ENCODE measurements at regions not wholly inside any gene's neighbourhood (a gene's known extent, or its start where the extent isn't known, plus 50 kb on each side); places are given as distances from the start of the nearest gene placed in this dataset.

DNA sequence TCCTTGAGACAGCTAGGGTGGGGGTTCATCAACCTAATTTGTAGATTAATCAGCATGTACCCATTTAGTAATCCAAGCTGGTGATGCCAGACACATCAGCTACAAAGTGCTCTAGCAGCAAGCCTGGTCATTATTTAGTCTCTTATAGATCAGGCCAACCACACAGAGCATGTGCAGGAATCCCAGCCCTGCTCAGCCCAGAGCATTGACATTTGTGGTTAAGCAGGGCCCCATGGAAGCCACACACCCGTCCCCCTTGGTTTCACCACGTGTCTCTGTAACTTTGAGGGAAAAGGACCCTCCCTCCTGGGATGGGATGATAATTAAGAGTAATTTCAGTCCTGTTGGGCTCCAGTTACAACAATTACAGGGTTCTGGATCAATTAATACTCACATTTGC, 268.8 kb upstream of the RPL38 start:
- H3K36me3 Mint-ChIP-seq (ENCODE audit: low read depth): no peaks in the 10 kb centered on the region
- CTCF ChIA-PET: no interaction called here
- no peaks in the 10 kb centered on the region for H3K4me1 Mint-ChIP-seq
- no peaks in the 10 kb centered on the region for H3K9me3 Mint-ChIP-seq
- intact Hi-C loops (cut with micrococcal nuclease): no loop called here
- H3K27me3 Mint-ChIP-seq: peaks cover 11% of the 10 kb centered on the region
- no peak overlapping the region for H3K4me3 Mint-ChIP-seq
- H3K27ac Mint-ChIP-seq: no peak overlapping the region
- TF ChIP-seq, protein P1, sequence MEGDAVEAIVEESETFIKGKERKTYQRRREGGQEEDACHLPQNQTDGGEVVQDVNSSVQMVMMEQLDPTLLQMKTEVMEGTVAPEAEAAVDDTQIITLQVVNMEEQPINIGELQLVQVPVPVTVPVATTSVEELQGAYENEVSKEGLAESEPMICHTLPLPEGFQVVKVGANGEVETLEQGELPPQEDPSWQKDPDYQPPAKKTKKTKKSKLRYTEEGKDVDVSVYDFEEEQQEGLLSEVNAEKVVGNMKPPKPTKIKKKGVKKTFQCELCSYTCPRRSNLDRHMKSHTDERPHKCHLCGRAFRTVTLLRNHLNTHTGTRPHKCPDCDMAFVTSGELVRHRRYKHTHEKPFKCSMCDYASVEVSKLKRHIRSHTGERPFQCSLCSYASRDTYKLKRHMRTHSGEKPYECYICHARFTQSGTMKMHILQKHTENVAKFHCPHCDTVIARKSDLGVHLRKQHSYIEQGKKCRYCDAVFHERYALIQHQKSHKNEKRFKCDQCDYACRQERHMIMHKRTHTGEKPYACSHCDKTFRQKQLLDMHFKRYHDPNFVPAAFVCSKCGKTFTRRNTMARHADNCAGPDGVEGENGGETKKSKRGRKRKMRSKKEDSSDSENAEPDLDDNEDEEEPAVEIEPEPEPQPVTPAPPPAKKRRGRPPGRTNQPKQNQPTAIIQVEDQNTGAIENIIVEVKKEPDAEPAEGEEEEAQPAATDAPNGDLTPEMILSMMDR (IDR thresholded peaks at IDR 0.05): no peak
- POLR2A ChIA-PET: no interaction called here
- DNase-seq (no peak), ATAC-seq (ENCODE audit: low read depth) (no peak)

DNA sequence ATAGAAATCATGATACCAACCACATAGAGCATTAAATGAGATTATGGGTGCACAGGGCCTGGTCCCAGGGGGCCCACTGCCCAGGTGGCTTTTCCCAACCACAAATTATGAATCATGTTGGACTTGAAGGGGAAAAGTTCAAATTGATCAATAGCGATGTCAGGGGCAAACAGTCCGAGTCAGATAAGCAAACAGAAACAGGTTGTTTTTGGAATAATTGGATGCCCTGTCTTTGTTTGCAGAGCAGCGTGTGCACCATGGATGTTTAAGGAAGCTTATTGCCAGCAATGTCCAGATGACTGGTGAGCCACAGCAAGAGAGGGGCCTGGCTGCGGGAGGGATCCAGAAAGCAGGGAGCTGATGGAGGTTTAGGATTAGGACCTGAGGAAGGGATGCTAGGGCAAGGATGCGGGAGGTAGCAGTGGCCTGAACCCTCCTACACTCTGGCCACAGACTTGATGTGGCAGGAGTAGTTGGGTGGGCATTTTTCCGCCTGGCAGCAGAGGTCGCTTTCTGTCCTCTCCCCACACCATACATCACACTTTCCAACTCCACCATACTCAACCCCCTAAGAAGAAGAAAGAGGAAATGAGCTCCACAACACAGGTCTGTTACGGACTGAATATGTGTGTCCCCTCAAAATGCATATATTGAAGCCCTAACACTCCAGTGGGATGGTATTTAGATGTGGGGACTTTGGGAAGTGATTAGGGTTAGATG, 266.4 kb upstream of the RPL38 start:
- Mint-ChIP-seq H3K27me3 (peaks cover 17% of the 10 kb centered on the region), H3K4me1 (no peaks in the 10 kb centered on the region), H3K36me3 (ENCODE audit: low read depth) (no peaks in the 10 kb centered on the region), H3K27ac (no peak overlapping the region), H3K9me3 (no peaks in the 10 kb centered on the region), H3K4me3 (no peak overlapping the region)
- intact Hi-C loops (cut with micrococcal nuclease): no loop called here
- no peak for DNase-seq
- ATAC-seq (ENCODE audit: low read depth): no peak
- TF ChIP-seq, protein P1 (IDR thresholded peaks at IDR 0.05): no peak
- ChIA-PET POLR2A (no interaction called here), CTCF (no interaction called here)

DNA sequence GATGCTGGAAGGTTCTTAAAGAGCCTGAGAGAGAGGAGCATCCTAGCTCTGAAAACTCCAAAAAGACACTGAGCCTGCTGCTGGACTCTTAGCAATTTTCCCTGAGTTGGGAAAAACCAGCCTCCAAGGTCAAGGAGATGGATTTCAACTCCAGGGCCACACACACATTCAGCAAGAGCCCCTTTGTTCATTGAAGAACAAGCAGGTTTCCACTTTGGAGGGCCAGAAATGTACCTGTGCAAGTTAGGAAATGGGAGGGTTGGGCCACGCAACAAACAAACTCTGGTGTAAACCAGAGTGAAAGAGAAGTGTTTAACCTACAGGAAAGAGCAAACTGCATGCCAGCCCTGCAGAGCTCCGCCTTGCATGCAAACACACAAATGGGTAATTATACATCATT, 264.8 kb upstream of the RPL38 start:
- no peak for ATAC-seq (ENCODE audit: low read depth)
- ChIA-PET POLR2A (no interaction called here), CTCF (no interaction called here)
- no peaks in the 10 kb centered on the region for H3K4me1 Mint-ChIP-seq
- DNase-seq: no peak
- H3K27me3 Mint-ChIP-seq: peaks cover 17% of the 10 kb centered on the region
- no peak overlapping the region for H3K4me3 Mint-ChIP-seq
- TF ChIP-seq, protein P1 (IDR thresholded peaks at IDR 0.05): no peak
- no peak overlapping the region for H3K27ac Mint-ChIP-seq
- H3K9me3 Mint-ChIP-seq: no peaks in the 10 kb centered on the region
- intact Hi-C loops (cut with micrococcal nuclease): no loop called here
- H3K36me3 Mint-ChIP-seq (ENCODE audit: low read depth): no peaks in the 10 kb centered on the region

DNA sequence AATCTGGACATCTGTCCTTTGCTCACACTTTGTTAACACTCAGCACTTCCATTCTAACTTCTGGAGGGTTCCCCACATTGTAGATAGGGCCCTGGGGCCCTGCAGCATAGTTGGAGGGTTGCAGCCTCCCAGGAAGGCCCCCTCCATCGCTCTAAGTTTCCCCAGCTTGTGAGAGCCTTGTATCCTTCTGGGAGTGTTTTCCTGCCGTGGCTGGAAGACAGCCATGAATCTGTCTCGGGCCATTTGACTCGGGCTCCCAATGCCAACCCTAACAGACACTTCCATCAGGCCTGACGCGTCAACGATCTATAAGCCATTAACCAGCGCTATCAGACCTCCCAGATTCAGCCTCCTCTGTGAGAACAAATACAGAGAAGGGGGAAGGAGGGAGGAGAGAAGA, 263.7 kb upstream of the RPL38 start:
- TF ChIP-seq, protein P1 (IDR thresholded peaks at IDR 0.05): no peak
- Mint-ChIP-seq H3K4me3 (no peak overlapping the region), H3K27me3 (peaks cover 12% of the 10 kb centered on the region), H3K9me3 (no peaks in the 10 kb centered on the region), H3K4me1 (no peaks in the 10 kb centered on the region), H3K27ac (no peak overlapping the region), H3K36me3 (ENCODE audit: low read depth) (no peaks in the 10 kb centered on the region)
- CTCF ChIA-PET: no interaction called here
- POLR2A ChIA-PET: no interaction called here
- ATAC-seq (ENCODE audit: low read depth) (no peak), DNase-seq (no peak)
- intact Hi-C loops (cut with micrococcal nuclease): no loop called here

DNA sequence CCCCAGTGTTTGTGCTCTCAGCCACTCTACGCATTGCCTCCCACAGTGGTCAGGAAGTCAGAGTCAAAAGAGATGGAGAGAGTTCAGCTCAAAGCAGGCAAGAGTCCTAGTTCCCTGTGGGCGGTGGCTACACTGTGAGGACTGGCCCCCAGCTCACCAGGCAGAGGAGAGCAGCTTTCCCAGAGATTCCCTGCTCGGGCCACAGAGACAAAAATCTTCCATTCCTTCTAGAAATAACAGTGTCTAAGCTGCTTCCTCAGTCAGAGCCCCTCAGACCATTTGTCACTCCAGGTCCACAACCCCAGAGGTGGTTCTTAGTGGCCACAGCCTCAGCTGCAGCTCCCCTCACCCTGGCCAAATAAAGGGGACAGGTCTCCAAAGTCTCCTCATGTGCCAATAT, 263.0 kb upstream of the RPL38 start:
- TF ChIP-seq, protein P1 (IDR thresholded peaks at IDR 0.05): no peak
- no peaks in the 10 kb centered on the region for H3K4me1 Mint-ChIP-seq
- H3K27me3 Mint-ChIP-seq: peaks cover 13% of the 10 kb centered on the region
- no peak overlapping the region for H3K4me3 Mint-ChIP-seq
- H3K27ac Mint-ChIP-seq: no peak overlapping the region
- intact Hi-C loops (cut with micrococcal nuclease): no loop called here
- ChIA-PET CTCF (no interaction called here), POLR2A (no interaction called here)
- DNase-seq: no peak
- no peaks in the 10 kb centered on the region for H3K9me3 Mint-ChIP-seq
- no peak for ATAC-seq (ENCODE audit: low read depth)
- H3K36me3 Mint-ChIP-seq (ENCODE audit: low read depth): no peaks in the 10 kb centered on the region
